WTC11 (cell line): ENCODE measurements at regions not wholly inside any gene's neighbourhood (a gene's known extent, or its start where the extent isn't known, plus 50 kb on each side); places are given as distances from the start of the nearest gene placed in this dataset.

Experiments
- FOXJ3 ChIP-seq: sonication (generic); formaldehyde crosslinking; IDR thresholded peaks from 2 replicates; pipeline ENCODE4 v1.9.0; 2021; ENCODE audit warnings: missing genetic modification reagents, mild to moderate bottlenecking, borderline replicate concordance
- TF ChIP-seq, protein P1 (sequence below): fragments of 200-600 bp; IDR thresholded peaks from 2 replicates; pipeline ENCODE4 v1.8.0; 2022; ENCODE audit warnings: antibody characterized with exemption

DNA sequence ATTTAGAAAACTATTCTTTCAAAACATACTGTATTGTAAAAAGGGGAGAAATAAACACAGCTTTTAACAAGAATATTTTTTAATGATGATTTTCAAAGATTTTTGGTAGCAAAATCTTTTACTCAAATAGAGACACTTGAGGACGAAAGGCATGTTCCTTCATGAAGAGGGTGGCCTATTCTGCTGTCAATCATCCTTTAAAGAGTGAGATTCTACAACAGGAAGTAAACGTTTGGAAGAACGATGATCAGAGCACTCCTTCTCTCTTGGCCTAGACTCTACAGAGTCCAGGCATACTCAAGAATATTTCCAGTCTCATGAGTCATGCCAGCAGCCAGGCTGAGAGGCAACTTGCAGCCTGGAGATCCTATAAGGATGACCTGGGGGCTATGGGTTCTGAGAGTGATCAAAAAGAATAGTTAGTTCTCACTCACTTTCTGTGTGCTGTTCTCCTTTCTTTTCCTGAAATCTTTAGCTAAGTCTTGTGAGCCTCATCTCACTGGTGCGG is 62.4 kb upstream of the TCF4 start:
- no peak for TF ChIP-seq FOXJ3
- TF ChIP-seq, protein P1, sequence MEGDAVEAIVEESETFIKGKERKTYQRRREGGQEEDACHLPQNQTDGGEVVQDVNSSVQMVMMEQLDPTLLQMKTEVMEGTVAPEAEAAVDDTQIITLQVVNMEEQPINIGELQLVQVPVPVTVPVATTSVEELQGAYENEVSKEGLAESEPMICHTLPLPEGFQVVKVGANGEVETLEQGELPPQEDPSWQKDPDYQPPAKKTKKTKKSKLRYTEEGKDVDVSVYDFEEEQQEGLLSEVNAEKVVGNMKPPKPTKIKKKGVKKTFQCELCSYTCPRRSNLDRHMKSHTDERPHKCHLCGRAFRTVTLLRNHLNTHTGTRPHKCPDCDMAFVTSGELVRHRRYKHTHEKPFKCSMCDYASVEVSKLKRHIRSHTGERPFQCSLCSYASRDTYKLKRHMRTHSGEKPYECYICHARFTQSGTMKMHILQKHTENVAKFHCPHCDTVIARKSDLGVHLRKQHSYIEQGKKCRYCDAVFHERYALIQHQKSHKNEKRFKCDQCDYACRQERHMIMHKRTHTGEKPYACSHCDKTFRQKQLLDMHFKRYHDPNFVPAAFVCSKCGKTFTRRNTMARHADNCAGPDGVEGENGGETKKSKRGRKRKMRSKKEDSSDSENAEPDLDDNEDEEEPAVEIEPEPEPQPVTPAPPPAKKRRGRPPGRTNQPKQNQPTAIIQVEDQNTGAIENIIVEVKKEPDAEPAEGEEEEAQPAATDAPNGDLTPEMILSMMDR = no peak
